Left ventricle myocardium inferior (tissue), 1 donor: ENCODE measurements at regions not wholly inside any gene's neighbourhood (a gene's known extent, or its start where the extent isn't known, plus 50 kb on each side); places are given as distances from the start of the nearest gene placed in this dataset.
"Not testable (repeated sequence)": the region's sequence is repeated elsewhere in the genome, so short reads cannot be mapped to it uniquely, and the experiment has no call there.

Experiments
- DNase-seq: peaks from one replicate; pipeline ENCODE4 v3.0.0-alpha.2; 2020
- H3K27ac ChIP-seq: fragments of 200-600 bp; replicated peaks from 2 replicates; pipeline ENCODE4 v1.8.0; 2021
- H3K27me3 ChIP-seq: fragments of 200-600 bp; 2 replicates; pipeline ENCODE4 v1.8.0; 2021; ENCODE audit warnings: low read depth
- H3K36me3 ChIP-seq: fragments of 200-600 bp; 2 replicates; pipeline ENCODE4 v1.8.0; 2021
- H3K4me1 ChIP-seq: fragments of 200-600 bp; 2 replicates; pipeline ENCODE4 v1.8.0; 2021
- H3K4me3 ChIP-seq: fragments of 200-600 bp; 2 replicates; pipeline ENCODE4 v1.8.0; 2021; ENCODE audit warnings: mild to moderate bottlenecking, moderate library complexity
- H3K9me3 ChIP-seq: fragments of 200-600 bp; replicated peaks from 2 replicates; pipeline ENCODE4 v1.8.0; 2021
- intact Hi-C: fragments of 100-400 bp; cut with micrococcal nuclease; formaldehyde crosslinking; loops from one replicate; pipeline ENCODE4 v1.11.0; 2022
- TF ChIP-seq, protein P1 (sequence below): fragments of 200-600 bp; IDR thresholded peaks from 2 replicates; pipeline ENCODE4 v1.8.0; 2021; ENCODE audit warnings: antibody characterized with exemption, mild to moderate bottlenecking, borderline replicate concordance
- donor health status: DM: no; HTN: yes; CAD: no; lungs with severe emphysema.

DNA sequence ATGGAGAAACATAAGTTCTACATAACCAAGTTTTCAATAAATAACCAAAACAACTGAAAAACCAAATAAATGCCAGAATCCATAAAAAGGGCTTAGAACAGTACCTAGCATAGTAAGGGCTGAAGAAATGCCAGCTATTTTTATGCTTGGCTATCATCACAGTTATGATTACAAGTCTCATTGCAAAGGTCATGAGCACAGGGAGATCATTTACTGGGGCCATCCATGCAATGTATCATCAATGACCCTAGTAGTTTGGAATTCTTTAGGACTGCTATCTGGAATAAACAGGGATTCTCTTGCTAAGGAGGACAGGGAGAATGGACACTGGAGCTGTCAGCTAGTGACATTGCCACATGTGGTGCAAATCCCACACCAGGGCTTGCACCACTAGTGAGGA, 92.5 kb upstream of the NAP1L1 start:
- Histone ChIP-seq H3K27me3 (no peaks in the 10 kb centered on the region), H3K4me1 (no peaks in the 10 kb centered on the region), H3K9me3 (no peaks in the 10 kb centered on the region), H3K4me3 (no peak overlapping the region), H3K27ac (no peak overlapping the region), H3K36me3 (no peaks in the 10 kb centered on the region)
- intact Hi-C loops, result no loop called here
- TF ChIP-seq, protein P1, sequence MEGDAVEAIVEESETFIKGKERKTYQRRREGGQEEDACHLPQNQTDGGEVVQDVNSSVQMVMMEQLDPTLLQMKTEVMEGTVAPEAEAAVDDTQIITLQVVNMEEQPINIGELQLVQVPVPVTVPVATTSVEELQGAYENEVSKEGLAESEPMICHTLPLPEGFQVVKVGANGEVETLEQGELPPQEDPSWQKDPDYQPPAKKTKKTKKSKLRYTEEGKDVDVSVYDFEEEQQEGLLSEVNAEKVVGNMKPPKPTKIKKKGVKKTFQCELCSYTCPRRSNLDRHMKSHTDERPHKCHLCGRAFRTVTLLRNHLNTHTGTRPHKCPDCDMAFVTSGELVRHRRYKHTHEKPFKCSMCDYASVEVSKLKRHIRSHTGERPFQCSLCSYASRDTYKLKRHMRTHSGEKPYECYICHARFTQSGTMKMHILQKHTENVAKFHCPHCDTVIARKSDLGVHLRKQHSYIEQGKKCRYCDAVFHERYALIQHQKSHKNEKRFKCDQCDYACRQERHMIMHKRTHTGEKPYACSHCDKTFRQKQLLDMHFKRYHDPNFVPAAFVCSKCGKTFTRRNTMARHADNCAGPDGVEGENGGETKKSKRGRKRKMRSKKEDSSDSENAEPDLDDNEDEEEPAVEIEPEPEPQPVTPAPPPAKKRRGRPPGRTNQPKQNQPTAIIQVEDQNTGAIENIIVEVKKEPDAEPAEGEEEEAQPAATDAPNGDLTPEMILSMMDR, result no peak
- no peak for DNase-seq

DNA sequence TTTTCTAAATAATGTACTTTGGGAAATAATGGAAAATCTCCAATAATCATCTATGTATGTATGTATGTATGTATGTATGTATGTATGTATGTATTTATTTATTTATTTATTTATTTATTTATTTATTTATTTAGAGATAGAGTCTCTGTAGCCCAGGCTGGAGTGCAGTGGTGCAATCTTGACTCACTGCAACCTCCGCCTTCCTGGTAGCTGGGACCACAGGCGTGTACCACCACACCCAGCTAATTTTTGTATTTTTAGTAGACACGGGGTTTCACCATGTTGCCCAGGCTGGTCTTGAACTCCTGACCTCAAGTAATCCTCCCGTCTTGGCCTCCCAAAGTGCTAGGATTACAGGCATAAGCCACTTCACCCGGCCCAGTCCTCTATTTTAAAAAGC, 91.5 kb upstream of the NAP1L1 start:
- H3K27me3 ChIP-seq, H3K27ac ChIP-seq, intact Hi-C loops, DNase-seq, H3K4me1 ChIP-seq, H3K9me3 ChIP-seq, H3K4me3 ChIP-seq, H3K36me3 ChIP-seq: not testable (repeated sequence)

DNA sequence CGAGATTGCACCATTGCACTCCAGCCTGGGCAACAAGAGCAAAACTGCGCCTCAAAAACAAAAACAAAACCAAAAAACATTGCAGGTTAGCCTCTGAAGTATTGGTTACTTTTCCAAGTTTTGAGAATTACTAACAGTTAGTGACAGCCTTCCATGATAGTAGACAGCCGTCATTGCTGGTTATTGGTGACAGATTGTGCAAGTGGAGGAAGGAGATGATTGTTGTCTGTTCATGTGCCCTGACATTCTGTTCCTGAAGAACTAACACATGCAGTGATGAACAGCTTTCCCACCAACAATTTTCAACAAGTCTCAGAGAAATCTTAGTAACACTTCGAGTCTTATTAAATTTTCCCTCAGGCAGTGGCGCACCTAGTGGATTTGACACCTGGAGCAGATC, 89.3 kb upstream of the NAP1L1 start:
- intact Hi-C loops, result no loop called here
- no peaks in the 10 kb centered on the region for H3K9me3 ChIP-seq
- no peaks in the 10 kb centered on the region for H3K36me3 ChIP-seq
- no peak for DNase-seq
- no peak overlapping the region for H3K27ac ChIP-seq
- TF ChIP-seq, protein P1, result no peak
- H3K4me1 ChIP-seq, result no peaks in the 10 kb centered on the region
- H3K4me3 ChIP-seq, result no peak overlapping the region
- H3K27me3 ChIP-seq, result peaks cover 4% of the 10 kb centered on the region

DNA sequence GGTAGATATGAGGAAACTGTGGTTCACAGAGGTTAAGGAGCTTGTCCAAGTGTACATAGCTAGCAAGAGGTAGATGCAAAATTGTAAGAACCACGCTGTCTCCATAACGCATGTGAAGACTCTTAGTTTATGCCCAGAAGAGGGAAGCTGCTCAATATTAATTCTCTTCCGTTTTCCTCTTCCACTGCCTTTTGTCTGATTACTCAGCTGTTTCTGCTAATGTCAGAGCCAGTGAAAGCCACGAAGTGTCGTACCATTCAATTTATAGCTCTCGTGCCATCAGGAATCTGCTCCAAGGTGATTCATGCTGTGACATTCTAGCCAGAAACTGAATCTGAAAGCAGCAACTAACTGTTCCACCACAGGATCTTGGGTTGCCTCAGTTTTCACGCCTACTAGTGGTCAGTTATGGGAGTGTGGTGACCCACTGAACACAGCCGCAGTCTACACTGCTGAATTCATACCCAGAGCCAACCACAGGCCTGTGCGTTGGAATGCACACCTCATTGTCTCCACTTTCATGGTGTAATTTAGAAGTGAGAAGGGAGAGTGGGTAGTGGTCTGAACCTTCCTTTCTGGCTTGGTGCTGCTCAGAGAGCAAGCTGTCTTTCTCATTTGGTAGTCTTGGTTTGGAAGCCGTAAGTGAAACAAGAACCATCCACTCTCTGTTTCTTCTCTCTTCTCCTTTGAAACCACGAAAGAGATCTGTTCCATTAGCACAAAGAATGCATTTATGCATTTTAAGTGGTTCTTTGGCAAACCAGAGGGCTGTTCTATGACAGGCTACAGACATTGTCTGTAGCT, 74.2 kb upstream of the NAP1L1 start:
- TF ChIP-seq, protein P1, result peak; percentile 65
- peaks cover 2% of the 10 kb centered on the region for H3K9me3 ChIP-seq
- no peaks in the 10 kb centered on the region for H3K27me3 ChIP-seq
- DNase-seq, result no peak
- peaks cover 15% of the 10 kb centered on the region for H3K4me1 ChIP-seq
- no peaks in the 10 kb centered on the region for H3K36me3 ChIP-seq
- no peak overlapping the region for H3K27ac ChIP-seq
- no peak overlapping the region for H3K4me3 ChIP-seq
- intact Hi-C loops, result no loop called here

DNA sequence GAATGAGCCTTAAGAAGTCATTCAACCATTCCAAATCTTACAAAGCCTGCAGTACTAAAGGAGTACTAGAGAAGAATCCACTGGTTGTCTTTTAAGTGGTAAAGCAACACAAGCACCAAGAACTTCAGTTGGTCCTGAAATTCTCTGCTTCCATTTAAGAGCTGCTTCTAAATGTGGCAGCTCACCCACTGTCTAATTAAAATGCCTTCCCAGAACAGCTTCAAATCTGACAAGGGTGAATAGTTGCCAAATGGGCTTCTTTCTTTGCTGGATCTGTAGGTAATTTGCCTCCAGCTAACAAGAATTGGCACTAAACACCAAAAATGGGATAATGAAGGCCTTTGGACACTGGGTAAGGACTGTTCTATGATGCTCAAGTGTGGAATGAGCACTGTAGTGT, 72.2 kb upstream of the NAP1L1 start:
- Histone ChIP-seq H3K4me3 (no peak overlapping the region), H3K27me3 (no peaks in the 10 kb centered on the region), H3K36me3 (no peaks in the 10 kb centered on the region), H3K27ac (no peak overlapping the region), H3K9me3 (no peaks in the 10 kb centered on the region), H3K4me1 (peaks cover 15% of the 10 kb centered on the region)
- TF ChIP-seq, protein P1, result no peak
- DNase-seq, result no peak
- intact Hi-C loops, result no loop called here

DNA sequence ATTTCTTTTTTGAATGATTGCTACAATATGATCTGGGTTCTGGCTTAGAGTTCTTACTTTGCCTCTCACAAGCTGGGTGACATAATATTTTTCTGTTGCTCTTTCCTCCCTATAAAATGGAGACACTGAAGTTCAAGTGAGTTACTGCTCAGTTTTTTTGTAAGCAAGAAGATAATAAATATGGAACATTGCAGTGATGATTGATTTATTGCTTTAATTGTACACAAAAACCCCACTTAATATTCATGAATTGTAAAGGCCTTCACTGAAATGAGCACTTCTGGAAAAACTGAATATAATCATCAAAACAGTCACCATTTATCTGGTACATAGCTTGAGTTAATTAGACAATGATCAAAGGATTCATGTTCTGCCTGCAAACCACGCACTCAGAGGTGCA, 71.8 kb upstream of the NAP1L1 start:
- TF ChIP-seq, protein P1, result no peak
- H3K27ac ChIP-seq, result no peak overlapping the region
- no peak overlapping the region for H3K4me3 ChIP-seq
- intact Hi-C loops, result no loop called here
- no peaks in the 10 kb centered on the region for H3K36me3 ChIP-seq
- no peak for DNase-seq
- H3K4me1 ChIP-seq, result peaks cover 15% of the 10 kb centered on the region
- no peaks in the 10 kb centered on the region for H3K27me3 ChIP-seq
- H3K9me3 ChIP-seq, result no peaks in the 10 kb centered on the region
